IMR-90 (cell line): ENCODE measurements at regions not wholly inside any gene's neighbourhood (a gene's known extent, or its start where the extent isn't known, plus 50 kb on each side); places are given as distances from the start of the nearest gene placed in this dataset.

Experiments
- BHLHE40 ChIP-seq: fragments of 150-350 bp; IDR thresholded peaks from 2 replicates; pipeline ENCODE4 v1.6.1; 2016; ENCODE audit warnings: mild to moderate bottlenecking, low read depth, low read length
- CHD1 ChIP-seq: IDR thresholded peaks from 2 replicates; pipeline ENCODE4 v1.6.1; 2012; ENCODE audit warnings: low read depth, low read length, improper control_type of control experiment
- FOS ChIP-seq: fragments of 150-350 bp; IDR thresholded peaks from 2 replicates; pipeline ENCODE4 v1.6.1; 2016; ENCODE audit warnings: low read depth, low read length
- MAZ ChIP-seq: IDR thresholded peaks from 2 replicates; pipeline ENCODE4 v1.6.1; 2012; ENCODE audit warnings: low read depth, mild to moderate bottlenecking, low read length, improper control_type of control experiment, moderate library complexity, borderline replicate concordance
- MXI1 ChIP-seq: IDR thresholded peaks from 2 replicates; pipeline ENCODE4 v1.6.1; 2012; ENCODE audit warnings: low read depth, mild to moderate bottlenecking, low read length, moderate library complexity, borderline replicate concordance
- POLR2A ChIP-seq: IDR thresholded peaks from 2 replicates; pipeline ENCODE4 v1.6.1; 2012; ENCODE audit warnings: mild to moderate bottlenecking, low read depth, low read length
- RAD21 ChIP-seq: IDR thresholded peaks from 2 replicates; pipeline ENCODE4 v1.6.1; 2012; ENCODE audit warnings: low read length, improper control_type of control experiment
- RFX5 ChIP-seq: IDR thresholded peaks from 2 replicates; pipeline ENCODE4 v1.8.0; 2012; ENCODE audit warnings: low read depth, mild to moderate bottlenecking, low read length, moderate library complexity
- SMC3 ChIP-seq: fragments of 150-350 bp; IDR thresholded peaks from 2 replicates; pipeline ENCODE4 v1.6.1; 2016; ENCODE audit warnings: low read depth, mild to moderate bottlenecking, antibody characterized with exemption, low read length, moderate library complexity
- USF2 ChIP-seq: fragments of 150-350 bp; IDR thresholded peaks from 2 replicates; pipeline ENCODE4 v1.6.1; 2017; ENCODE audit warnings: mild to moderate bottlenecking, antibody characterized with exemption, low read length, low read depth
- TF ChIP-seq, protein P1 (sequence below): conservative IDR thresholded peaks from 2 replicates; pipeline ENCODE4 v1.5.1; 2012; ENCODE audit warnings: mild to moderate bottlenecking, low read depth, low read length, improper control_type of control experiment

DNA sequence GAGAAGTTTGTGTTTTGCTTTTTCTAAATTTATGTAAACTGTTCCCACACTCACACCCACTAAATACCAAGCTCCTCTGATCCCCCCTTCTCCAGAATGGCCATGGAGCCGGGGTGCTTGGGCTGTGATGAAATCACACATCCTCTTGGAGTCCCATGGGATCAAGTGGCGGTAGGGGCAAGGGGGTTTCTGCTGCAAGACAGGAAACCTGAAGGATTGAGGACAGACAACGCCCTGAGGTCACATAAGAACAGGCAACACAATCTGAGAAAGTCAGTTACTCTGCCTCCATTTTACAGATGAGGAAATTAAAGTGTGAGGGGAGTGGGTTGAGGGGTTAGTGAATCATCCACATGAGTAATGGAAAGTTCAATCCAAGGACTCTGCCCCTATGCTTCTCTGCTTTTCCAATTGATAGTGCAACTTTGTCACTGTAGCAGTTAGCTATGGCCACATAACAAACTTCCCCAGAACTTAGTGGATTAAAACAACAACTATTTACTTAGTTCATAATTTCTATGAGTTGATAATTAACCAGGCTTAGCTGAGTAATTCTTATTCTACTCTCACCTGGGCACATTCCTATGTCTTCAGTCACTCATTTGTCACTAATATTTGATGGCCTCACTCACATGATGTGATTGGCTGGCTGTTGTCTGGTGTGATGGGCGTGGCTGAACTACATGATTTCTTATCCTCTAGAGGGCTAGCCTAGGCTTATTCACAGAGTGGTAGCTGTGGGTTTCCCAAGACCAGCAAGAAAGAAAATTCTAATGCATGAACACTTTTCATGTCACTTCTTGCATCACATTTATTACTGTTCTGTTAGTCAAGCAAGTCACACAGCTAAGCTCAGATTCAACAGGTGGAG lies 77.3 kb upstream of the ADRA1D start:
- no peak for TF ChIP-seq RAD21
- TF ChIP-seq POLR2A: no peak
- TF ChIP-seq, protein P1, sequence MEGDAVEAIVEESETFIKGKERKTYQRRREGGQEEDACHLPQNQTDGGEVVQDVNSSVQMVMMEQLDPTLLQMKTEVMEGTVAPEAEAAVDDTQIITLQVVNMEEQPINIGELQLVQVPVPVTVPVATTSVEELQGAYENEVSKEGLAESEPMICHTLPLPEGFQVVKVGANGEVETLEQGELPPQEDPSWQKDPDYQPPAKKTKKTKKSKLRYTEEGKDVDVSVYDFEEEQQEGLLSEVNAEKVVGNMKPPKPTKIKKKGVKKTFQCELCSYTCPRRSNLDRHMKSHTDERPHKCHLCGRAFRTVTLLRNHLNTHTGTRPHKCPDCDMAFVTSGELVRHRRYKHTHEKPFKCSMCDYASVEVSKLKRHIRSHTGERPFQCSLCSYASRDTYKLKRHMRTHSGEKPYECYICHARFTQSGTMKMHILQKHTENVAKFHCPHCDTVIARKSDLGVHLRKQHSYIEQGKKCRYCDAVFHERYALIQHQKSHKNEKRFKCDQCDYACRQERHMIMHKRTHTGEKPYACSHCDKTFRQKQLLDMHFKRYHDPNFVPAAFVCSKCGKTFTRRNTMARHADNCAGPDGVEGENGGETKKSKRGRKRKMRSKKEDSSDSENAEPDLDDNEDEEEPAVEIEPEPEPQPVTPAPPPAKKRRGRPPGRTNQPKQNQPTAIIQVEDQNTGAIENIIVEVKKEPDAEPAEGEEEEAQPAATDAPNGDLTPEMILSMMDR: no peak
- TF ChIP-seq SMC3: no peak
- no peak for TF ChIP-seq MXI1
- no peak for TF ChIP-seq BHLHE40
- no peak for TF ChIP-seq MAZ
- TF ChIP-seq CHD1: no peak
- TF ChIP-seq FOS: no peak
- TF ChIP-seq USF2: no peak
- TF ChIP-seq RFX5: no peak
